COLO829 (cell line): ENCODE measurements at regions not wholly inside any gene's neighbourhood (a gene's known extent, or its start where the extent isn't known, plus 50 kb on each side); places are given as distances from the start of the nearest gene placed in this dataset.

Experiments
- DNase-seq: peaks from one replicate; pipeline ENCODE4 v3.0.0; 2012; ENCODE audit warnings: low spot score

DNA sequence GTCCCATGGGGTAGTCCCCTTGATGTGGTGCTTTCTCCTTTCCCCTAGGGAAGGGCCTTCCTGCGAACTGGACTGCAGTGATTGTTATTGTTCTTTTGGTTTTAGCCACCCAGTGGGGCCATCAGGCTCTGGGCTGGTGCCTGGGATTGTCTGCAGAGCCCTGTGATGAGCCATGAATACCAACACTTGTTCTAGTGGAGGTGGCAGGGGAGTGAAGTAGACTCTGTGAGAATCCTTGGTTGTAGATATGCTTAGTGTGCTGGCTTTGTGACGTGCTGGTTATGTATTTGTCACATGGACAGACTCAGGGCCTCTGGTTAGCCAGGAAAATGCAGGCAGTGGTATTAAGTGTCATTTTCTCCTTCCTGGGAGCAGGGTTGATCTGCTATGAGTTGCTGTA, 51.8 kb upstream of the NDUFB4 start:
- no peak for DNase-seq

DNA sequence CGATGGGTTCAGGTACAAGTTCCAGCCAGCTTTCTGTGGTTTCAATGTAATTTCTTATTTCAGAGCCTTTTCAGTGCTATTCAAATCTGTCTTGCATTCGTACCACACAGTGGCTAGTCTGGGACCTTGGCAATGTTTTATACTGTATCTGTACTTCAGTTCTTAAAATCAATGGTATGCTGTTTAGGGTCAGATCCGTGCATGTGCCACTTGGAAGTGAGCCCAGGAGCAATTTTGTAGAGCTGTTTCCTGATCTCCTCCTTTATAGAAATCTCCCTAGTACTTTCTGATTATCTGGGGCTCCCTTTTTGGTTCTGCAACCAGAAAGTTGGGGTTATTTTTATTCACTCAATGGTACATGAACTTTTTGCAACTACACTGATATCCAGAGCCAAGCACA, 59.5 kb upstream of the NDUFB4 start:
- no peak for DNase-seq

- no peak for DNase-seq
These were observed 63.2 kb upstream of the NDUFB4 start for GRCh38 chr3:120532969-120533368.

GRCh38 chr3:120528163-120528562, 68.0 kb upstream of the NDUFB4 start:
- no peak for DNase-seq

DNA sequence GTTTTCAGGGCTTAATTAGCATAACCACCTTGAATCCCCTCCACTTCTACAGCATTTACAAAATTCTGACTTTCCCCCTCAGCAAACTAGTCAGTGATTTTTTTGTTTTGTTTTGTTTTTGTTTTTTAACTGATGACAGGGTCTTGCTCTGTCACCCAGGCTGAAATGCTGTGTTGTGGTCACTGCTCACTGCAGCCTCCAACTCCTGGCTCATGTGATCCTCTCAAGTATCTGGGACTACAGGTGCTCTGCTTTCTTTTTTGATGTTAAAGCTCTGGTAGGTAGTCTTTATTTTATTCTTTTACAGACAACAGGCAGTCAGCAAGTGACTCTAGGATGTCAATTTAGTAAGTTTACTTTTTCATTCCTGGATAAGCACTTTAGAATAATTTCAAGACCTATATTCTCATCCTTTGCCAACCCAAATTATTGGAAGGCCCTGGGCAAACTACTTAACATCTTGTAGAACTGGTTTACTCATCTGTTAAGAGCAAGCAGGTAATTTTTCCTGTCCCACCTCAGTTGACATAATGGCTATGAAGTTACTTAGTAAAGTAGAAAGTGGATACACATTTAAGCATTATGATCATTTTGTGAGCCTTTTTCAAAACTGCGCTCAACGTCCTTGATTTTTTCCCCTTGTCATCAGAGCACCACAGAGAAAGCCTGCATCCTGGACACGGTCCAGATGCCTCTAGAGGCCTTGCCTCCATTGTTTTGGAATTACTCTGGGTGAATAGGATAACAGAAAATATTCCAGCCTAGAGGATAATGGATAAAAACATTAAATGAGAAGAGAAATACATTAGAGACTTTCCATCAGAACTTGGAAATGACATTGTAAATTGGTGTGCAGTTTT, 69.9 kb upstream of the NDUFB4 start:
- DNase-seq, result no peak

- DNase-seq, result peak; percentile 68
These were observed 71.8 kb upstream of the NDUFB4 start for GRCh38 chr3:120524171-120524923.

- DNase-seq, result no peak
These were observed 65.3 kb upstream of the FSTL1 start for GRCh38 chr3:120516136-120516535.

- DNase-seq, result no peak
These were observed 61.9 kb upstream of the FSTL1 start for GRCh38 chr3:120512655-120513054.

GRCh38 chr3:120506828-120507774, 56.3 kb upstream of the FSTL1 start:
- peak; percentile 50 for DNase-seq

GRCh38 chr3:120506076-120506827, 55.5 kb upstream of the FSTL1 start:
- no peak for DNase-seq

- no peak for DNase-seq
These were observed 53.2 kb upstream of the FSTL1 start for GRCh38 chr3:120503727-120504616.

DNA sequence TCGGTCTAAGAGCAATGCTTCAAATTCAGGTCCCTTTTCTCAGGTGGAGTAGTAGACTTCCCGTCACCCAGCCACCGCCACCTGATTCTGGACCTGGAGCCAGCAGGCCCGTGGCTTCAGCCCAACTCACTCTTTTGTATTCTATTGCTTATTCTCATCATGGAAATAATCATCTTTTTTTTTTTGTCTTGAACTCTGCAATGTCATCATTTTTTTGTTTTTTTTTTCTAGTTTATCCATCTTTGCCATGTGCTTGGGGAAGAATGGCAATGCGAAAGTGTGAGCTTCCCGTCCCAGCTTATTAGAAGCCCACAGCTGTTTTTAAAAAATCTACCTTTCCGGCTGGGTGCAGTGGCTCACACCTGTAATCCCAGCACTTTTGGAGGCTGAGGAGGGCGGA, 51.3 kb upstream of the FSTL1 start:
- no peak for DNase-seq
